DOHH2 (cell line): ENCODE measurements at regions not wholly inside any gene's neighbourhood (a gene's known extent, or its start where the extent isn't known, plus 50 kb on each side); places are given as distances from the start of the nearest gene placed in this dataset.

Experiments used
- EZH2phosphoT487 ChIP-seq: fragments of 200-600 bp; sonication (generic); IDR thresholded peaks from 2 replicates; pipeline ENCODE4 v1.6.1; 2017; ENCODE audit warnings: borderline replicate concordance, mild to moderate bottlenecking, antibody characterized with exemption, low read length, moderate library complexity, mixed read lengths
- TF ChIP-seq, protein P1 (sequence below): fragments of 200-600 bp; sonication (generic); IDR thresholded peaks from one replicate; pipeline ENCODE4 v1.5.1; 2014; ENCODE audit warnings: antibody characterized with exemption, mild to moderate bottlenecking, low read depth, low read length; ENCODE audit not compliant: poor library complexity, severe bottlenecking

DNA sequence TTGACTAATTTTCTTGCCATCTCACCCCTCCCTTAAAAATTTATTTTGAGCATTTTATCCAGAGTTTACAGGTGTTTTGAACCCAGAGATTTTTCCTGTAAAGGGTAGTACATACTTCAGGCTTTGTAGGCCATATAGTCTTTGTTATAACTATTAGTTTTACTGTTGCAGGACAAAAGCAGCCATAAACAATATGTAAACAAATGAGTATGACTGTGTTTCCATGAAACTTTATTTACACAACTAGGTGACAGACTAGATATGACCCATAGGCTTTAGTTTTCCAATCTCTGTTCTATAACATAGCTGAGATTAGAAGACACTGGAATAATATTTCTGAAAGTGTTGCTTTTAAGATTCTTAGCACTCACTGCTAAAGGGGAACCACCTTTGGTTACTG, 587.9 kb downstream of the PDCD6IP start:
- TF ChIP-seq, protein P1, sequence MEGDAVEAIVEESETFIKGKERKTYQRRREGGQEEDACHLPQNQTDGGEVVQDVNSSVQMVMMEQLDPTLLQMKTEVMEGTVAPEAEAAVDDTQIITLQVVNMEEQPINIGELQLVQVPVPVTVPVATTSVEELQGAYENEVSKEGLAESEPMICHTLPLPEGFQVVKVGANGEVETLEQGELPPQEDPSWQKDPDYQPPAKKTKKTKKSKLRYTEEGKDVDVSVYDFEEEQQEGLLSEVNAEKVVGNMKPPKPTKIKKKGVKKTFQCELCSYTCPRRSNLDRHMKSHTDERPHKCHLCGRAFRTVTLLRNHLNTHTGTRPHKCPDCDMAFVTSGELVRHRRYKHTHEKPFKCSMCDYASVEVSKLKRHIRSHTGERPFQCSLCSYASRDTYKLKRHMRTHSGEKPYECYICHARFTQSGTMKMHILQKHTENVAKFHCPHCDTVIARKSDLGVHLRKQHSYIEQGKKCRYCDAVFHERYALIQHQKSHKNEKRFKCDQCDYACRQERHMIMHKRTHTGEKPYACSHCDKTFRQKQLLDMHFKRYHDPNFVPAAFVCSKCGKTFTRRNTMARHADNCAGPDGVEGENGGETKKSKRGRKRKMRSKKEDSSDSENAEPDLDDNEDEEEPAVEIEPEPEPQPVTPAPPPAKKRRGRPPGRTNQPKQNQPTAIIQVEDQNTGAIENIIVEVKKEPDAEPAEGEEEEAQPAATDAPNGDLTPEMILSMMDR, result no peak
- TF ChIP-seq EZH2phosphoT487, result no peak
